ENCODE measurements at regions not wholly inside any gene's neighbourhood (a gene's known extent, or its start where the extent isn't known, plus 50 kb on each side); places are given as distances from the start of the nearest gene placed in this dataset.

DNA sequence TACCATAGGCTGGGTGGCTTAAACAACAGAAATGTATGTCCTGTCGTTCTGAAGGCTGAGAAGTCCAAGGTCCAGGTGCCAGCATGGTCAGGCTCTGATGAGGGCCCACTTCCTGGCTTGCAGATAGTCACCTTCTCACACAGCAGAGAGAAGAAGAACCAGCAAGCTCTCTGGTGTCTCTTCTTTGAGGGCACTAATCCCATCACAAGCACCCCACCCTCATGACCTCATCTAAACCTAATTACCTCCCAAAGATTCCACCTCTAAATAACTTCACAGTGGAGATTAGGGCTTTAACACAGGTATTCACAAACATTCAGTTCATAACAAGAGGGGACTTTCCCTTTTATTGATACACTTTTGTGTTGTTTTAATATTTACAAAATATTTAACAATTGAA lies 61.1 kb downstream of the RIN2 start:
- TF ChIP-seq CTCF (IDR thresholded peaks at IDR 0.05) = no peak
- no peak for TF ChIP-seq POLR2A (IDR thresholded peaks at IDR 0.05)
- no peak for TF ChIP-seq EP300 (IDR thresholded peaks at IDR 0.05)
- no peak for TF ChIP-seq POLR2AphosphoS5 (IDR thresholded peaks at IDR 0.05)
